DOHH2 (cell line): ENCODE measurements at regions not wholly inside any gene's neighbourhood (a gene's known extent, or its start where the extent isn't known, plus 50 kb on each side); places are given as distances from the start of the nearest gene placed in this dataset.

Source experiments
- CTCF ChIP-seq: fragments of 200-600 bp; sonication (generic); IDR thresholded peaks from one replicate; pipeline ENCODE4 v1.5.1; 2014; ENCODE audit warnings: antibody characterized with exemption, mild to moderate bottlenecking, low read depth, low read length; ENCODE audit not compliant: poor library complexity, severe bottlenecking
- EZH2phosphoT487 ChIP-seq: fragments of 200-600 bp; sonication (generic); IDR thresholded peaks from 2 replicates; pipeline ENCODE4 v1.6.1; 2017; ENCODE audit warnings: borderline replicate concordance, mild to moderate bottlenecking, antibody characterized with exemption, low read length, moderate library complexity, mixed read lengths

- TF ChIP-seq CTCF (no peak), EZH2phosphoT487 (no peak)
Measured at GRCh38 chr10:53401536-53401935, 629.0 kb upstream of the MBL2 start.
